Peyer's patch (tissue), 4 donors: ENCODE measurements at regions not wholly inside any gene's neighbourhood (a gene's known extent, or its start where the extent isn't known, plus 50 kb on each side); places are given as distances from the start of the nearest gene placed in this dataset.

Experiments used
- CTCF ChIP-seq, 6 experiments: fragments of 450-650 bp in 4 of 6; fragments of 200-600 bp in 2 of 6; sonication (generic) in 1 of 6; IDR thresholded peaks; one replicate each; pipeline ENCODE4 v1.5.1; 2017 to 2019; ENCODE audit warnings: antibody characterized with exemption in 6 of 6, mild to moderate bottlenecking in 3 of 6, moderate library complexity in 1 of 6
- POLR2A ChIP-seq, 2 donors: fragments of 450-650 bp; IDR thresholded peaks; one replicate each; pipeline ENCODE4 v1.5.1; 2017; ENCODE audit warnings: antibody characterized with exemption in 2 of 2, mild to moderate bottlenecking in 2 of 2, moderate library complexity in 2 of 2

DNA sequence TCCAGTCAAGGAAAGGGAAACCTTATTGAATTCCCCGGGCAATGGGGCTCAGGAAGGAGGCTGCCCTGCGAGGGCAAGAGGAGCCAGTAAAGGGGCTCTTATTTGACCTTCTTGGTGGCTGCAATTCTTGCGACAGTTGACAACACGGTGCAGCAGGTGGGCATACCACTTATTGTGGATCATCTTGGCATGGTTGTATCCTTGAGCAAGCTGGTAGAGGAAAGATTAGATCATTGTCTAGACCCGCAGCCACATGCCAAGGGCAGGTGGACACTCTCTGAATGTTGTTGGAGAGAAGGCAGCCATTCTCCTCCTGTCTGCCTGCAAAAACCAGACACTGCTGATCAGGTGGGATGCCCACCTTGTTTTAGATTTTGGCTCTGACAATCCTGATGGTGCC lies 170.2 kb upstream of the CHST9 start:
- TF ChIP-seq CTCF (IDR thresholded peaks at IDR 0.05) (no peak), POLR2A (IDR thresholded peaks at IDR 0.05) (no peak)
